HepG2 (cell line): ENCODE measurements at regions not wholly inside any gene's neighbourhood (a gene's known extent, or its start where the extent isn't known, plus 50 kb on each side); places are given as distances from the start of the nearest gene placed in this dataset.

Experiments used
- ATAC-seq: fragments of 200-7000 bp; cut with Tn5 transposase; 3 replicates; pipeline ENCODE4 v1.9.1; 2020; ENCODE audit warnings: mild to moderate bottlenecking, moderate library complexity
- BruUV-seq: library from RNA; stranded (reverse); fragments of 400-500 nt; replicated peaks from 2 replicates; lab custom pipeline; 2021; lab: Mats Ljungman, UMichigan
- CTCF ChIA-PET: fragments of 300-600 bp; formaldehyde crosslinking; extraction: SDS; loops from one replicate; lab custom pipeline; 2021; ENCODE audit warnings: low total read pairs, inconsistent platforms, low intra/inter-chr PET ratio; lab: Yijun Ruan, JAX
- POLR2A ChIA-PET: fragments of 350-600 bp; sonication (Branson Sonifier 250); formaldehyde crosslinking; loops from one replicate; lab custom pipeline; 2020; ENCODE audit warnings: antibody characterized with exemption, inconsistent platforms; lab: Yijun Ruan, JAX
- DNase-seq: peaks from one replicate; pipeline ENCODE4 v3.0.0-alpha.2; 2015; ENCODE audit warnings: low spot score
- FAIRE-seq: peaks from 3 replicates; lab custom pipeline; 2011; peaks lifted over from hg19 to GRCh38; lab: Jason Lieb, UNC
- H2AFZ ChIP-seq: one replicate; pipeline ENCODE4 v1.6.1; 2011; ENCODE audit warnings: low read length, inconsistent platforms
- H3K27ac ChIP-seq: fragments of 300-600 bp; 3 replicates; pipeline ENCODE4 v1.8.0; 2011; ENCODE audit warnings: mixed run types, mild to moderate bottlenecking, mixed read lengths, low read length, inconsistent platforms; ENCODE audit not compliant: insufficient read depth; ENCODE audit errors: extremely low read length
- H3K27me3 ChIP-seq, 2 experiments: fragments of 200-600 bp in 1 of 2; 2 replicates in 1 of 2; 3 replicates in 1 of 2; pipeline versions ENCODE4 v1.6.0 to v1.8.0; 2011; ENCODE audit warnings: low read length in 2 of 2, mild to moderate bottlenecking in 2 of 2, moderate library complexity in 2 of 2, inconsistent platforms in 1 of 2; ENCODE audit not compliant: insufficient read depth in 2 of 2, control insufficient read depth in 1 of 2
- H3K36me3 ChIP-seq, 2 experiments: fragments of 200-600 bp in 1 of 2; replicated peaks in 1 of 2; 2 replicates in 1 of 2; 3 replicates in 1 of 2; pipeline versions ENCODE4 v1.5.1 to v1.8.0; 2011; ENCODE audit warnings: low read length in 2 of 2, inconsistent platforms in 1 of 2; ENCODE audit not compliant: insufficient read depth in 2 of 2, control insufficient read depth in 1 of 2
- H3K4me1 ChIP-seq: 2 replicates; pipeline ENCODE4 v1.5.1; 2012; ENCODE audit warnings: low read length, inconsistent platforms; ENCODE audit not compliant: insufficient read depth
- H3K4me2 ChIP-seq: 2 replicates; pipeline ENCODE4 v1.6.0; 2011; ENCODE audit warnings: low read depth, low read length, inconsistent platforms
- H3K4me3 ChIP-seq, 3 experiments: fragments of 200-600 bp in 1 of 3; sonication (generic), shearing (Covaris generic) in 1 of 3; replicated peaks in 1 of 3; 2 replicates each; pipeline ENCODE4 v1.5.1; 2011 to 2016; ENCODE audit warnings: low read length in 3 of 3, inconsistent platforms in 2 of 3, low read depth in 2 of 3, mild to moderate bottlenecking in 2 of 3, control low read depth in 1 of 3, mixed read lengths in 1 of 3; ENCODE audit not compliant: insufficient read depth in 1 of 3
- H3K79me2 ChIP-seq: one replicate; pipeline ENCODE4 v1.6.1; 2011; ENCODE audit warnings: low read length, inconsistent platforms; ENCODE audit not compliant: insufficient read depth
- H3K9ac ChIP-seq: 2 replicates; pipeline ENCODE4 v1.6.0; 2011; ENCODE audit warnings: mild to moderate bottlenecking, low read depth, low read length, inconsistent platforms; ENCODE audit not compliant: insufficient read depth
- H3K9me3 ChIP-seq: 2 replicates; pipeline ENCODE4 v1.5.1; 2012; ENCODE audit warnings: mild to moderate bottlenecking, low read length
- H4K20me1 ChIP-seq: 2 replicates; pipeline ENCODE4 v1.6.0; 2011; ENCODE audit warnings: inconsistent platforms, mild to moderate bottlenecking, low read length, moderate library complexity; ENCODE audit not compliant: insufficient read depth
- ARNTL ChIP-seq: sonication (generic); formaldehyde crosslinking; IDR thresholded peaks from 2 replicates; pipeline ENCODE4 v1.4.0; 2020; ENCODE audit warnings: mild to moderate bottlenecking, missing genetic modification reagents
- DR1 ChIP-seq: sonication (generic); formaldehyde crosslinking; IDR thresholded peaks from 2 replicates; pipeline ENCODE4 v1.8.0; 2021; ENCODE audit warnings: mild to moderate bottlenecking, missing genetic modification reagents, inconsistent platforms
- GLI4 ChIP-seq: sonication (generic); formaldehyde crosslinking; IDR thresholded peaks from 2 replicates; pipeline ENCODE4 v1.5.1; 2020; ENCODE audit warnings: missing genetic modification reagents, mild to moderate bottlenecking, moderate library complexity, borderline replicate concordance
- IRF2 ChIP-seq: IDR thresholded peaks from 2 replicates; pipeline ENCODE4 v1.6.1; 2018; ENCODE audit warnings: missing genetic modification reagents, missing compliant biosample characterization
- KLF11 ChIP-seq: IDR thresholded peaks from 2 replicates; pipeline ENCODE4 v1.6.1; 2016; ENCODE audit warnings: missing compliant biosample characterization
- NCOA2 ChIP-seq: sonication (generic); formaldehyde crosslinking; IDR thresholded peaks from 2 replicates; pipeline ENCODE4 v1.8.0; 2022; ENCODE audit warnings: inconsistent platforms
- WIZ ChIP-seq: sonication (generic); formaldehyde crosslinking; IDR thresholded peaks from 2 replicates; pipeline ENCODE4 v1.5.1; 2020; ENCODE audit warnings: mild to moderate bottlenecking, missing genetic modification reagents
- ZNF362 ChIP-seq: sonication (generic); formaldehyde crosslinking; IDR thresholded peaks from 2 replicates; pipeline ENCODE4 v1.4.0; 2020; ENCODE audit warnings: missing genetic modification reagents, mild to moderate bottlenecking, borderline replicate concordance
- ZNF383 ChIP-seq: sonication (generic); formaldehyde crosslinking; IDR thresholded peaks from 2 replicates; pipeline ENCODE4 v1.4.0; 2020; ENCODE audit warnings: missing genetic modification reagents, mild to moderate bottlenecking, borderline replicate concordance
- ZNF510 ChIP-seq: sonication (generic); formaldehyde crosslinking; IDR thresholded peaks from 2 replicates; pipeline ENCODE4 v1.4.0; 2020; ENCODE audit warnings: low read depth, mild to moderate bottlenecking, missing genetic modification reagents
- ZNF546 ChIP-seq: sonication (generic); formaldehyde crosslinking; conservative IDR thresholded peaks from 2 replicates; pipeline ENCODE4 v1.8.1; 2023; ENCODE audit warnings: mild to moderate bottlenecking, missing genetic modification reagents
- WGBS: methylation state at CpG from one replicate; pipeline ENCODE4 v1.1.6; 2017; ENCODE audit warnings: low lambda C conversion rate; 5-methylcytosine and 5-hydroxymethylcytosine counted together
- in situ Hi-C: cut with HindIII; loops from 2 replicates; pipeline ENCODE4 v1.10.0; 2017; ENCODE audit warnings: low pct_unique_long_range_greater_than_20kb; ENCODE audit not compliant: extremely low pct_ligation_motif_present
- intact Hi-C: fragments of 100-400 bp; cut with micrococcal nuclease; formaldehyde crosslinking; loops from one replicate; pipeline ENCODE4 v1.10.0; 2022; ENCODE audit not compliant: unreplicated experiment

GRCh38 chr13:104595511-104595910, 1529.3 kb upstream of the SLC10A2 start:
- Histone ChIP-seq H2AFZ (no peak overlapping the region), H3K9ac (no peak overlapping the region), H4K20me1 (no peaks in the 10 kb centered on the region), H3K9me3 (peaks cover 53% of the 10 kb centered on the region; the same call in 1 of the 2 replicates), H3K4me1 (no peaks in the 10 kb centered on the region)
- TF ChIP-seq ARNTL (CRISPR knock-in tag): no peak
- no peak for TF ChIP-seq WIZ (CRISPR knock-in tag)
- TF ChIP-seq GLI4 (CRISPR knock-in tag): no peak
- TF ChIP-seq KLF11 (CRISPR knock-in tag): no peak
- TF ChIP-seq ZNF362 (CRISPR knock-in tag): no peak
- no peak for TF ChIP-seq IRF2
- no peak for TF ChIP-seq ZNF546
- TF ChIP-seq ZNF383: no peak
- TF ChIP-seq DR1 (CRISPR knock-in tag): no peak
- TF ChIP-seq, all 625 proteins: peak for 0
- H3K27me3 ChIP-seq: no peaks in the 10 kb centered on the region
- ATAC-seq: no peak
- no peak for FAIRE-seq
- ChIA-PET POLR2A (no interaction called here), CTCF (no interaction called here)
- H3K4me3 ChIP-seq: no peak overlapping the region
- H3K27ac ChIP-seq: no peak overlapping the region
- no peak for DNase-seq
- WGBS: 5% methylated on average over 3 of the region's 3 CpGs
- H3K4me2 ChIP-seq: no peak overlapping the region
- BruUV-seq: no TSS peak
- no peaks in the 10 kb centered on the region for H3K79me2 ChIP-seq
- in situ Hi-C loops (no loop called here), intact Hi-C loops (no loop called here)
- no peaks in the 10 kb centered on the region for H3K36me3 ChIP-seq

GRCh38 chr13:104594806-104595205, 1528.6 kb upstream of the SLC10A2 start:
- no peak for ATAC-seq
- ChIA-PET CTCF (no interaction called here), POLR2A (no interaction called here)
- intact Hi-C loops: no loop called here
- Histone ChIP-seq H3K4me3 (no peak overlapping the region), H3K36me3 (no peaks in the 10 kb centered on the region), H3K4me1 (no peaks in the 10 kb centered on the region), H3K27me3 (no peaks in the 10 kb centered on the region), H3K27ac (no peak overlapping the region), H3K79me2 (no peaks in the 10 kb centered on the region), H3K4me2 (no peak overlapping the region), H2AFZ (no peak overlapping the region), H3K9me3 (peaks cover 47% of the 10 kb centered on the region; the same call in 1 of the 2 replicates), H4K20me1 (no peaks in the 10 kb centered on the region), H3K9ac (no peak overlapping the region)
- 9% methylated on average over 2 of the region's 2 CpGs for WGBS
- no peak for FAIRE-seq
- no peak for DNase-seq
- no TSS peak for BruUV-seq
- in situ Hi-C loops: no loop called here
- no peak for TF ChIP-seq NCOA2 (CRISPR knock-in tag)
- TF ChIP-seq ZNF510 (CRISPR knock-in tag): no peak
